Natural killer cell (primary cell): ENCODE measurements at regions not wholly inside any gene's neighbourhood (a gene's known extent, or its start where the extent isn't known, plus 50 kb on each side); places are given as distances from the start of the nearest gene placed in this dataset.

Experiments
- ATAC-seq, 3 donors: fragments of 150-1000 bp in 2 of 3; fragments of 200-7000 bp in 1 of 3; cut with Tn5 transposase; 1 replicate in 1 of 3; 2 replicates in 2 of 3; pipeline ENCODE4 v1.10.0; 2021; ENCODE audit warnings: mild to moderate bottlenecking in 2 of 3, moderate library complexity in 2 of 3
- DNase-seq, 2 donors: peaks; one replicate each; pipeline versions ENCODE4 v3.0.0 to v3.0.0-alpha.2; 2013 to 2021; ENCODE audit warnings: mixed read lengths in 1 of 2
- H3K27ac ChIP-seq: one replicate; pipeline ENCODE4 v1.5.1; 2013; ENCODE audit warnings: mild to moderate bottlenecking, low read length
- H3K27me3 ChIP-seq: one replicate; pipeline ENCODE4 v1.6.1; 2013; ENCODE audit warnings: low read length; ENCODE audit not compliant: control insufficient read depth, insufficient read depth
- H3K36me3 ChIP-seq: one replicate; pipeline ENCODE4 v1.6.1; 2013; ENCODE audit warnings: low read length; ENCODE audit not compliant: control insufficient read depth, insufficient read depth
- H3K4me1 ChIP-seq: one replicate; pipeline ENCODE4 v1.6.1; 2013; ENCODE audit warnings: low read length; ENCODE audit not compliant: control insufficient read depth, insufficient read depth
- H3K4me3 ChIP-seq: one replicate; pipeline ENCODE4 v1.5.1; 2013; ENCODE audit warnings: low read length
- H3K9me3 ChIP-seq: one replicate; pipeline ENCODE4 v1.6.1; 2013; ENCODE audit warnings: low read length; ENCODE audit not compliant: control insufficient read depth, insufficient read depth
- H3K27ac Mint-ChIP-seq, 2 donors: one replicate each; pipeline ENCODE4 v1.8.0; 2022; ENCODE audit warnings: mild to moderate bottlenecking in 2 of 2, mixed read lengths in 2 of 2, moderate library complexity in 1 of 2
- H3K27me3 Mint-ChIP-seq, 2 donors: one replicate each; pipeline ENCODE4 v1.8.0; 2022; ENCODE audit warnings: low read depth in 2 of 2, mixed read lengths in 2 of 2
- H3K36me3 Mint-ChIP-seq: one replicate; pipeline ENCODE4 v1.8.0; 2022; ENCODE audit warnings: mixed read lengths
- H3K4me1 Mint-ChIP-seq, 2 donors: one replicate each; pipeline ENCODE4 v1.8.0; 2022; ENCODE audit warnings: mixed read lengths in 2 of 2
- H3K4me3 Mint-ChIP-seq: one replicate; pipeline ENCODE4 v1.8.0; 2022; ENCODE audit warnings: mild to moderate bottlenecking, moderate library complexity, mixed read lengths
- H3K9me3 Mint-ChIP-seq, 2 donors: one replicate each; pipeline ENCODE4 v1.8.0; 2022; ENCODE audit warnings: mixed read lengths in 2 of 2
- CTCF ChIP-seq: fragments of 200-600 bp; IDR thresholded peaks from one replicate; pipeline ENCODE4 v1.8.0; 2022; ENCODE audit warnings: antibody characterized with exemption
- WGBS: methylation state at CpG from one replicate; pipeline ENCODE4 v1.1.7; 2013; ENCODE audit warnings: missing lambda C conversion rate; ENCODE audit not compliant: insufficient coverage; 5-methylcytosine and 5-hydroxymethylcytosine counted together
- intact Hi-C: fragments of 100-400 bp; cut with micrococcal nuclease; formaldehyde crosslinking; loops from one replicate; pipeline ENCODE4 v1.14.2; 2022

GRCh38 chr3:43155464-43156121 lies 49.7 kb upstream of the POMGNT2 start:
- H3K4me1 ChIP-seq = no peaks in the 10 kb centered on the region
- no peak overlapping the region for H3K4me3 ChIP-seq
- TF ChIP-seq CTCF = no peak
- Mint-ChIP-seq H3K27me3 (peaks cover 5 to 36% of the 10 kb centered on the region in 2 donors), H3K9me3 (no peaks in the 10 kb centered on the region), H3K27ac (no peak overlapping the region), H3K4me1 (no peaks in the 10 kb centered on the region), H3K36me3 (no peaks in the 10 kb centered on the region), H3K4me3 (no peak overlapping the region)
- H3K36me3 ChIP-seq = no peaks in the 10 kb centered on the region
- ATAC-seq = no peak
- no peaks in the 10 kb centered on the region for H3K27me3 ChIP-seq
- 73% methylated on average over 10 of the region's 11 CpGs for WGBS
- H3K27ac ChIP-seq = no peak overlapping the region
- no peaks in the 10 kb centered on the region for H3K9me3 ChIP-seq
- intact Hi-C loops = no loop called here
- DNase-seq = no peak
